ENCODE measurements at regions not wholly inside any gene's neighbourhood (a gene's known extent, or its start where the extent isn't known, plus 50 kb on each side); places are given as distances from the start of the nearest gene placed in this dataset.
A peak's percentile ranks its signal among the peaks of the same experiment; 100 is the strongest.
"Not testable (repeated sequence)": the region's sequence is repeated elsewhere in the genome, so short reads cannot be mapped to it uniquely, and the experiment has no call there.

DNA sequence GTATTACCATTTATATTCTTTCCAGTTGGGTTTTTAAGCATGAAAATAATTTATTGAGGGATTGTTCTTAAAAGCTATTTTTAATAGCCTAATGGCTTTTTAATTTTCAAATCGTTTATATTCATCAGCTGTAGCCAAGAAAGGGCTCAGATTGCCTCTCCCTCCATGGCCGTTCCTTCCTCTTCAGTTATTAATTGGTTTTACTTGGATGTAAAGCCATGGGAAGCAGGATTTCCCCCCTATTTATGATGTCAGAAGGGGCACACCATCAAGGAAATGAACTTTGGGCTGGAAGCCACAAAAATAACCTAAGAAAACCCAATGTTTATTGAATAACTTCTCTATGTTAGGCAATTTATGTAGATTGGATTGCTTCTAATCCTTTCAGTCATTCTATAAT lies 656.3 kb downstream of the TYW1 start:
- H3K36me3 ChIP-seq = no peaks in the 10 kb centered on the region
- no peak overlapping the region for H3K4me3 ChIP-seq
- no peak for DNase-seq
- no peaks in the 10 kb centered on the region for H3K9me3 ChIP-seq
- H3K27me3 ChIP-seq = no peaks in the 10 kb centered on the region

DNA sequence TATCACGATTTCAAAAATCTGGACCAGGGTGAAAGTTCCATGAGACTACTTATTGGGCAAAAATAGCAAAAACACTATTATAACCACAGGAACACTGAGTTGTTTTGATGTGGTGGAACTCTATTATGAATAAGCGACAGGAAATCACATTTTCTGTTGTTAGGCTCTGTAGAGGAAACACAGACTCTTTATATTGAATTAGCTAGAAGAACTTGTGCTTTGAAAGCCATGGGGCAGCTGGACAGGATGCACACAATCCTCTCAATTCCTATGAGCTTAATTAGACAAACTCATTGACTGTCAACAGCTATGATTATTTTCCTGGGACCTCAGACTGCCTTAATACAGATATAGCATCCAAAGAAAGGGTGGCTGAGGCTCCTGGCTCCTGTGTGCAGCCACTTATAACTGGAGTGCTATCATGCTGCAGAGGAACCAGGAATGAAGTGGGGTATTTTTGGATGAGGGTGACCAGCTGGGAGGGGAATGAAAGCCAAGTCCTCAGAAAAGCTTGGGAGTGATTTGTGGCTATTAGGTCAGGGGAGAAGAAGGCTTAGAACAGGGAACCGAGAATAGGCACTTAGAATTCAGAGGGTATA lies 657.3 kb downstream of the TYW1 start:
- no peaks in the 10 kb centered on the region for H3K27me3 ChIP-seq
- H3K4me3 ChIP-seq = no peak overlapping the region
- no peak for DNase-seq
- H3K36me3 ChIP-seq = no peaks in the 10 kb centered on the region
- H3K9me3 ChIP-seq = no peaks in the 10 kb centered on the region

DNA sequence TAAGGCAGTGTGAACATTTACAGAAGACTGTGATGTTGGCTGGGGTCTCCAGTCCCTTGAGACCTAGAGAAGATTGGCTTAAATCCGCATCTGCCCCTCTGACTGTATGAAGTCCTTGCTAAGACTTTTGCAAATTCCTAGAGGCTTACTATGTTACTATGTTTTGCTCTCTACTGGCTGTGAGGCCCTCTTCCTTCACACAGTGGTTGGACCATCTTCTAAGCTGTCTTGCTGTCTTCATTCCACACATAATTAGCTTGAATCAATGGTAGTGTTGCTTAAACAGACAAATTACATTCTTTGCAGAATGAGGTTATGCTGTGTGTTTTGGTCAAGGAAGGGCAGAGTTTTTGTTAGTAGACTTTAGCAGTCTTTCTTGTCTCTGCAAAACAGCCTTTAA lies 658.0 kb downstream of the TYW1 start:
- H3K36me3 ChIP-seq = no peaks in the 10 kb centered on the region
- no peaks in the 10 kb centered on the region for H3K9me3 ChIP-seq
- no peaks in the 10 kb centered on the region for H3K27me3 ChIP-seq
- no peak for DNase-seq
- H3K4me3 ChIP-seq = no peak overlapping the region

DNA sequence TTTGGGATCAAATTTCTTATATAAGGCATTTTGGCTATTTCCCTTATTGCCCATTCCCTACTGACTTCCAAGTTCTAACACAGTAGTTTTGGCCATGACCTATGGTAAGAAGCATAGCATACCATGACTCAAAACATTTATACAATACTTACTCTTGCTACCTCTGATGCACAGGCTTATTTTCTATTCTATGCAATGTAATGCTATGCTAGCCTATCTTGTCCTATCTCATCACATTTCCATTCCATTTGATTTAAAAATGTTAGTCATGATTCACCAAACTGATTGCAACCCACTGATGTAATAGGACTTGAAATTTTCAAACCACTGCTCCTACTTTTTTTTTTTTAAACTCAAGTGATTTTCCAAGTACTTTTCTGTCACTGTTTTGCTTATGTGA lies 658.5 kb downstream of the TYW1 start:
- no peak for DNase-seq
- H3K9me3 ChIP-seq = no peaks in the 10 kb centered on the region
- H3K36me3 ChIP-seq = no peaks in the 10 kb centered on the region
- H3K4me3 ChIP-seq = no peak overlapping the region
- H3K27me3 ChIP-seq = no peaks in the 10 kb centered on the region

DNA sequence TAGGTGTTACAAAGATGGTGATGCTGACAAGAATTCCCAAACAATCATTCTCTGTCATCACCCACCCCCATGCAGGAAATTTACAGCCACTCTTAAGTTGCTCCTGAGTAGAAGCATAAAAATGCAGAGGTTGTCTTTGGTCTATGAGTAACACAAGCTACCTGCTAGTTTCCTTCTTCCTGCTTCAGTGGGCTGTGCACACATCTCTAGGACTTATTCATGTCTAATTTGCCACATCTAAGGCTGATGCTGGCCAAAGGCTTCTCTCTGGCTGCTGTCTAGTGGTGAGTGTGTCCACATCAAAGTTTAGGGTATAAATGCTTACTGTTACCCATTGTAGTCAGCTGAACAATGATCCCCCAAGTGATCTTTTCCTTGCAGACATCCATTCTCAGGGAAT lies 662.5 kb downstream of the TYW1 start:
- H3K27me3 ChIP-seq = no peaks in the 10 kb centered on the region
- H3K9me3 ChIP-seq = no peaks in the 10 kb centered on the region
- H3K36me3 ChIP-seq = no peaks in the 10 kb centered on the region
- H3K4me3 ChIP-seq = no peak overlapping the region
- DNase-seq = no peak

DNA sequence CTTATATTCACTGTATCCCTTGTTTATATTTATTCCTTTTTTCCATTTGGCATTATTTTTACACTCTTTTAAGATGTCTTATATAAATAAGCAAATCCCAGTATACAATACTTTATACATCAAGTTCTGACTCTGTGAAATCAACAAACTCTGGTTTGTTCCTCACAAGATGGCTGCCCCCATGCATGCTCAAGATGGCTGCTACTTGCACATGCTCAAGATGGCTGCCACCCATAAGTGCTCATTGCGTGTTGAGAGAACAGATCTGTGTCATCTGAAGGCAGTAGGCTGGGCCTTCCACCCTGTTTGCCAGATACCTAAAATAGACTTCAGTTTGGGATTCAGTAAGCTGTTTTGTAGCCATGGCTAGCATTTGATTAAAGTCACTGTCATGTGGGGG lies 666.2 kb downstream of the TYW1 start:
- no peak for DNase-seq
- H3K4me3 ChIP-seq = no peak overlapping the region
- H3K9me3 ChIP-seq = no peaks in the 10 kb centered on the region
- H3K27me3 ChIP-seq = no peaks in the 10 kb centered on the region
- H3K36me3 ChIP-seq = no peaks in the 10 kb centered on the region

DNA sequence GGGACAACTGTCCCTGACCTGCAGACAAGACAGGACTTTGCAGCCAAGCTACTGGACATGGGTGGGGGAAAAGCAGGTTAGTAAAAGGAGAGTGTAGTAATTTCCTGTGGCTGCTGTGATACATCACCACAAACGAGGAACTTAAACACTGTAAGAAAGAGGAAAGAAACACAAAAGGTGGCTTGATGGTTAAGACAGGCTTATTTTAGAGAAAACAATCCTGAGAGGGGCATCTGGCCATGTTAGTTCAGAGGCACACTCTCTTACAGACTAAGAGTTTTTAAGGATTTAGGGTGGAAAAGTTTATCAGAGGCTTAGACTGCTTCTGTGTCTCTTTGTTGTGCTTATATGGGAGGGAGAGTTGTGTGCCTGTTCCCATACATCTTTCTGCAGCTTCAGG lies 667.0 kb downstream of the TYW1 start:
- no peak for DNase-seq
- no peak overlapping the region for H3K4me3 ChIP-seq
- H3K9me3 ChIP-seq = no peaks in the 10 kb centered on the region
- H3K27me3 ChIP-seq = no peaks in the 10 kb centered on the region
- no peaks in the 10 kb centered on the region for H3K36me3 ChIP-seq

DNA sequence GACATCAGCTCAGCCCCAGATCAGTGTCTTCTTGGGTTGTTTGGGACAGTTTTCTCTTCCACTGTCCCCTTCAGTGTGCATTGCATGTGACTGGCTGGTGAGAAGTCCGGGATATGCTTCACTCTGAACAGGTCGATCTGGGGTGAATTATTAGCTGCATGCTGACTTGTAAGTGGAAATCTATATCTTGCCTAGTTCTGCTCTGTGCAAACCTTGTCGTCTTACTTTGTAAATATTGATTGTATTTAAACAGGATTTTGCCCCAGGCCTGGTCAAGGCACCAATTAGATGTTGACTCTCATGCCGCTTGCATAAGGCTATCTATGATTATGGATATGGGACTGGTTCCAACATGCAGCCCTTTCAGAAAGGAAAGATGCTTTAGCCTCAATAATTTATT lies 669.7 kb downstream of the TYW1 start:
- H3K4me3 ChIP-seq, DNase-seq, H3K9me3 ChIP-seq, H3K27me3 ChIP-seq, H3K36me3 ChIP-seq: not testable (repeated sequence)

DNA sequence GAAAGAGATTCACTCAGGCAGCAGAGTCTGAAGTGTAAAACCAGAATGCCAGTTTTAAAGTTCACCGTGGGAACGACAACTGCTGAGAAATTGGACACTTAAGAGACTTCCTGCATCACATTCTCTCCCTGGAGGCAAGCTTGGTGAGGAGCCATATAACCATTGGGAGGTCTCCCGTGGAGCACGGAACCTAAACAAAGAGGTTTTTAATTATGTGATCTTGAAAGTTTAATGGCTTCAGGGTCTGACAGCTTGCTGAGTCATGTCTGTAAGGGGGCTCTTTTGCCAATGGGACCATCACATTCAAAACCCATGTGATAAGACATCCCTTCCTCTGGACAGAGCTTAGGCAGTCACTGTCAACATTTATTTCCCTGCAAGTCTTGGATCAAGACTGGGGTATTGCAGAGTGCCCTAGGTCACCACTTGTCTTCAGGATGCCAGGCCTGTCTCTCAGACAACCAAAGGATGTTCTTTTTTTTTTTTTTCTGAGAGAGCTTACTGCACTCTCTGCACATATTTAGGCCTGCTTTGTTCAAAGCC lies 674.4 kb downstream of the TYW1 start:
- Histone ChIP-seq H3K9me3 (no peaks in the 10 kb centered on the region), H3K27me3 (no peaks in the 10 kb centered on the region), H3K36me3 (no peaks in the 10 kb centered on the region), H3K4me3 (no peak overlapping the region)
- DNase-seq = peak; percentile 30

DNA sequence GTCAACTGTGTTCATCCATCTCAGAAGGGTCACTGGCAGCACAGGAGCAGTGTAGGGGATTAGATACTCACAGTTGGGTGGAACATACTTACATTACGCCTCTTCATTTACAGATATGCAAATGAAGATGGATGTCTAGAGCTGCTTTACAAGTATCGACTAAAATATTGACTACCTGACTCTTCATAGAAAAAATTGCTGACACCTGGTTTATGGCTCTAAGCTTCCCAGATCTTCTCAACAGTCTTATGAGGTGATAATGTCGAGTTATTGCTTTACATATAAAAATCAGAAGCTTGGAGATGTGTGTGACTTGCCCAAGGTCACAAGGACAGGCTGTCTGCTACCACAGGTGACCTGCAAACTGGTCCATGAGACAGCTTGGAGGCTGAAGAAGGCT lies 677.2 kb downstream of the TYW1 start:
- no peaks in the 10 kb centered on the region for H3K27me3 ChIP-seq
- H3K9me3 ChIP-seq = no peaks in the 10 kb centered on the region
- DNase-seq = no peak
- H3K4me3 ChIP-seq = no peak overlapping the region
- no peaks in the 10 kb centered on the region for H3K36me3 ChIP-seq

DNA sequence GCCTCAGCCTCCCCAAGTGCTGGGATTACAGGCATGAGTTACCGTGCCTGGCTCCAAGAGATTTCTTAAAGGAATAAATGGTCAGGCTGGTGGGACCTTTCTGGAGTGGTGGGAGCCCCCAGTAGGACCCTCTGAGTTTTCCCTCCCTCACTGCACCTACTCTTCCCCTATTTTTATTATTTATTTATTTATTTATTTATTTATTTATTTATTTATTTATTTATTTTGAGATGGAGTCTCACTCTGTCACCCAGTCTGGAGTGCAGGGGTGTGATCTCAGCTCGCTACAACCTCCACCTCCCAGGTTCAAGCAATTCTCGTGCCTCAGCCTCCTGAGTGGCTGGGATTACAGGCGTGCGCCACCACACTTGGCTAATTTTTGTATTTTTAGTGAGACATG lies 678.2 kb downstream of the TYW1 start:
- not testable (repeated sequence) for H3K4me3 ChIP-seq, DNase-seq

DNA sequence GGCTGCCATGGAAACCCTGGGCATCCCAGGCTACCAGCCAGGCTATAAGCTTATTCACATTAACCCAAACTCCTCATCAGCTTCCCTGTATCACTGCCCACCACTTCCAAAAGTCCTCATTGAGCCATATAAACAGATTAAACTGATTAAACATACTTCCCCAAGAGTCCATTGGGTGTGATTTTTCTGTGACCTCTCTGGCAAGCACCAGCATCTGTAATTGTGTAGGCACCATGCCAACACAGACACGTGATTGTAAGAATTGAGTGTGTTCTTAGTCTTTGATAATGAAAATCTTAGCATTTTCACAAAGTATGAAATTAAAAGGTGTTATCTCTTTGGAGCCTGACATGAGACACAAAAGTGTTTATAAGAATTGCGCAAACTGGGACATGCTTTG lies 679.3 kb downstream of the TYW1 start:
- Histone ChIP-seq H3K9me3 (no peaks in the 10 kb centered on the region), H3K36me3 (no peaks in the 10 kb centered on the region), H3K27me3 (no peaks in the 10 kb centered on the region), H3K4me3 (no peak overlapping the region)
- no peak for DNase-seq

More for the DNA sequence above, 678.2 kb downstream of the TYW1 start:
- H3K36me3 ChIP-seq, H3K9me3 ChIP-seq, H3K27me3 ChIP-seq: not testable (repeated sequence)

DNA sequence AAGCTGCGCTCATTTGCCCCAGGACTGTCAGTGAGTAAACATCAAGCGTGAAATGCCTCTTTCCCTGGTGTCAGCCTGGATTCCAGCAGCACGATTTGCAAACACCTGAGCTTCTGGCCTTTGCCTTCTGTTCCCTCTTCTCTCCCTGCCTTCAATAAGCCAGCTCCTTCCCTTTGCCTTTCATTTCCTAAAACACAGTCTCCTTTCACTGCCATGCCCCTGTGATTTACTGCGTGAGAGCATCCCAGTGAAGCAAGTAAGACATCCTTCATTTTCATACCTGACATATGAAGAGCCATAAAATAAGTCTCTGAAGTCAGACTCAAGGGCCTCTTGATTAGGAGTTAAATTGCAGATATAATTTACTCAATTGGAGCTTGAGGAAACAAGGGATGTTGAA lies 681.8 kb downstream of the TYW1 start:
- DNase-seq = no peak
- H3K9me3 ChIP-seq = no peaks in the 10 kb centered on the region
- no peaks in the 10 kb centered on the region for H3K27me3 ChIP-seq
- H3K4me3 ChIP-seq = no peak overlapping the region
- H3K36me3 ChIP-seq = no peaks in the 10 kb centered on the region

DNA sequence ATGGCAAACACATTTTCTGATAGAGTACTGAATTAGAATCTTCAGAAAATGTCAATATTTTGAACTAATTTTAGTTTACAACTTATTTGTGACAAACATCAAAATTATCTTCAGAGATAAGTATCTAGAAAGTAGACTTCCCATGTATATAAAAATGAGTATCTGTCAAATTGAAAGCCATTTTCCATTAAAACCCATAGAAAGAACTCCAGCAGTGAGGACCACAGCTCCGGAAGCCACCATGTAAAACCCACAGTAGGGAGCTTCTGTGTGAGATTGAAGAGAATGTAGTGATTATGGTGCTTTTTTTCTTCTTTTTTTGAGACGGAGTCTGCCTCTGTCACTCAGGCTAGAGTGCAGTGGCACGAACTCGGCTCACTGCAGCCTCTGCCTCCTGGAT lies 687.0 kb downstream of the TYW1 start:
- no peak for DNase-seq
- Histone ChIP-seq H3K27me3 (no peaks in the 10 kb centered on the region), H3K9me3 (no peaks in the 10 kb centered on the region), H3K36me3 (no peaks in the 10 kb centered on the region), H3K4me3 (no peak overlapping the region)

DNA sequence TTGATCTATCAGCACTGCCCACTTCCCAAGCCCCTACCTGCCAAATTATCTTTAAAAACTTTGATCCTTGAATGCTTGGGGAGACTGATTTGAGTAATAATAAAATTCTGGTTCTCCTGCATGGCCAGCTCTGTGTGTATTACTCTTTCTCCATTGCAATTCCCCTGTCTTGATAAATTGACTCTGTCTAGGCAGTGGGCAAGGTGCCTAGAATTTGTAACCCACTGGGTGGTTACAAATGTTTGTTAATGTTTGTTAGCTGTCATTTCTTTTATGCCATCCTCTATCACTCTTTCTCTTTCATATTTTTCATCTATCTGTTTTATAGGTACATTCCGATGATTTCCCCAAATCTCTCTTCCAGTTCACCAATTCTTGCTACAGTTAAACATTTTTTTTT lies 694.1 kb downstream of the TYW1 start:
- DNase-seq = no peak
- no peaks in the 10 kb centered on the region for H3K9me3 ChIP-seq
- H3K27me3 ChIP-seq = no peaks in the 10 kb centered on the region
- no peaks in the 10 kb centered on the region for H3K36me3 ChIP-seq
- no peak overlapping the region for H3K4me3 ChIP-seq

DNA sequence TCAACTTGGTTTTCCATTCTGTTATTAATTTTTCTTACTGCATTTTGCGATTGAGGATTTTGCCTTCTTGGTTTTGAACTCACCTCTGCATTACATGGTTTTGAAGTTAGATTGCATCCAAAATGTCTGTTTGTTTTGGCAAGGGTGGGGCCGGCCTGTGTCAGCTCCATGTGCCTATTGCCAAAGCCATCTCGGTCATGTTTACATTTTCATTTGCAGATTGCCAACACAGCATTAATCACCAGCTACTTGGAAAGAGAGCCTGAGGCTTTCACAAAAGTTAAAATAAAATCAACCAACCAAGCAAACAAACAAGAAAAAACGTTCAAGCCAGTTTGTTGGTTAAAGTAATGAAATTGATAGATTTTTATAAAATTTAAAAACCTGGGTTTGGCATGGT lies 695.8 kb downstream of the TYW1 start:
- Histone ChIP-seq H3K36me3 (no peaks in the 10 kb centered on the region), H3K27me3 (no peaks in the 10 kb centered on the region), H3K9me3 (no peaks in the 10 kb centered on the region), H3K4me3 (no peak overlapping the region)
- peak; percentile 82 for DNase-seq

DNA sequence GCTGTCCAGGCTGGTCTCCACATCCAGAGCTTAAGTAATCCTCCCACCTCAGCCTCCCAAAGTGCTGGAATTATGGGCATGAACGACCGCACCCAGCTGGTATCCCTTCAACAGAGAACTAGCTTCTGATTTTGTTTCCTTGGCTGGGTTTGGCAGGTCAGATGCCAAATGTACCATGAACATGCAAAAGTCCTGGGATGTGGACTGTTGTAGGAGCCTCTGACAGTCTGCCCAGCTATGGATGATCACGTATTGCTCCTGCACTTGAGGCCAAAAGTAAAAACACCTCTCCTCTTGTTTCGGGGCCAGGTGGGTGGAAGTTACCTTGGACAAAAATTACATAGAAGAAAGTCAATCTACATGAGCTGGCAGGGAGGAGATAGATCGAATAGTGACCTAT lies 699.5 kb downstream of the TYW1 start:
- DNase-seq = no peak
- H3K27me3 ChIP-seq = no peaks in the 10 kb centered on the region
- no peaks in the 10 kb centered on the region for H3K9me3 ChIP-seq

DNA sequence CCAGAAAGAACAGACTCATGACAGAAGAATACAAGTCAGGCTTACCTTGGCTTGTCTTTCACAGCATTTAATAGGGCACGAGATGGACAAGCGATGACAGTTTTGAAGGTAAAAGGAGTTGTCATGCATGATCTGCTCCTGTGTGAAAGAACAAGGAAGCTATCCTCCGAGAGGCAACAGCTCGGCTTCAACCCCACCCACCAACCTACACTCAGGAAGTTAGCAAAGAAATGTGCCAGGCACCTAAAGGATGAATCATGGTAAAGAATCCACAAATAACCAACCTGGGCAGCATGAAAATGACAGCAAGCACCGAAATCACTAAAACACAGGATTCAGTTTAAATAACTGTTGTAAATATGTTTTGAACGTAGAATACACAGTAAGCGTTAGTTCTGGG lies 700.2 kb downstream of the TYW1 start:
- Histone ChIP-seq H3K36me3 (no peaks in the 10 kb centered on the region), H3K4me3 (no peak overlapping the region), H3K9me3 (no peaks in the 10 kb centered on the region), H3K27me3 (no peaks in the 10 kb centered on the region)
- DNase-seq = no peak

More for the DNA sequence above, 699.5 kb downstream of the TYW1 start:
- no peak overlapping the region for H3K4me3 ChIP-seq
- no peaks in the 10 kb centered on the region for H3K36me3 ChIP-seq

DNA sequence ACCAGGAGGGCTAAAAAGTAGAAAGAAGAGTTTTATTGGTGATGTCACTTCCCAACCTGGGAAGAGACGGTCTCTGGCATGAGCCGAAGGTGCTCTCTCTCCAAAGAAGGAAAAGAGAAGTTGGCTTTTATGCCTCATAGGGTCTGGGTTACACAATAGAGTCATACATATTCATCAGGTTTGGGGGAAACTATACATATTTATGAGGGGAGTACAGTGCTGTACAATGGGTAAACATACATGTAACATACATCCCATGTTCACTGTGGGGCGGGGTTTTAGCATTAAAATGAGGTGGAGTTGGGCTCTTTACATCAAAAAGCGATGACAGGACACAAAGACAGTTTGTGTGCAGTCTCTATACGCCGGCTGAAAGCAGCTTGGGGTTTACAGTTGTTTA lies 701.7 kb downstream of the TYW1 start:
- H3K9me3 ChIP-seq = no peaks in the 10 kb centered on the region
- H3K36me3 ChIP-seq = no peaks in the 10 kb centered on the region
- H3K4me3 ChIP-seq = no peak overlapping the region
- no peaks in the 10 kb centered on the region for H3K27me3 ChIP-seq
- DNase-seq = no peak

Data from MG63 (cell line).